ENCODE measurements at regions not wholly inside any gene's neighbourhood (a gene's known extent, or its start where the extent isn't known, plus 50 kb on each side); places are given as distances from the start of the nearest gene placed in this dataset.
"Not testable (repeated sequence)": the region's sequence is repeated elsewhere in the genome, so short reads cannot be mapped to it uniquely, and the experiment has no call there.

GRCh38 chr6:18536591-18537055, 149.5 kb downstream of the RNF144B start:
- H4K20me1 ChIP-seq (ENCODE audit: insufficient read depth): no peaks in the 10 kb centered on the region
- H3K27me3 ChIP-seq (ENCODE audit: insufficient read depth, low read depth): no peaks in the 10 kb centered on the region
- H3K4me3 ChIP-seq (IDR thresholded peaks at IDR 0.05; ENCODE audit: insufficient read depth, low read depth, low read length): no peak overlapping the region
- TF ChIP-seq CTCF (conservative IDR thresholded peaks at IDR 0.05; ENCODE audit: low read depth, low read length): no peak
- no peaks in the 10 kb centered on the region for H3K36me3 ChIP-seq (ENCODE audit: insufficient read depth)
- H3K79me2 ChIP-seq (ENCODE audit: insufficient read depth, low read depth): no peaks in the 10 kb centered on the region
- no peak overlapping the region for H3K4me2 ChIP-seq
- no peak overlapping the region for H3K9ac ChIP-seq
- H2AFZ ChIP-seq (ENCODE audit: low read depth): no peak overlapping the region
- no peak overlapping the region for H3K27ac ChIP-seq
- H3K4me1 ChIP-seq (ENCODE audit: low read depth, poor library complexity, severe bottlenecking): no peaks in the 10 kb centered on the region

- TF ChIP-seq CTCF (conservative IDR thresholded peaks at IDR 0.05; ENCODE audit: low read depth, low read length): no peak
- Histone ChIP-seq H3K36me3 (ENCODE audit: insufficient read depth) (no peaks in the 10 kb centered on the region), H4K20me1 (ENCODE audit: insufficient read depth) (no peaks in the 10 kb centered on the region), H3K27me3 (ENCODE audit: insufficient read depth, low read depth) (no peaks in the 10 kb centered on the region), H3K4me2 (no peak overlapping the region), H3K4me3 (IDR thresholded peaks at IDR 0.05; ENCODE audit: insufficient read depth, low read depth, low read length) (no peak overlapping the region), H2AFZ (ENCODE audit: low read depth) (no peak overlapping the region), H3K27ac (no peak overlapping the region), H3K4me1 (ENCODE audit: low read depth, poor library complexity, severe bottlenecking) (no peaks in the 10 kb centered on the region), H3K79me2 (ENCODE audit: insufficient read depth, low read depth) (no peaks in the 10 kb centered on the region), H3K9ac (no peak overlapping the region)
Observed at GRCh38 chr6:18538315-18538714, 151.2 kb downstream of the RNF144B start.

- no peak overlapping the region for H3K27ac ChIP-seq
- no peak for TF ChIP-seq CTCF (conservative IDR thresholded peaks at IDR 0.05; ENCODE audit: low read depth, low read length)
- H3K4me1 ChIP-seq (ENCODE audit: low read depth, poor library complexity, severe bottlenecking): no peaks in the 10 kb centered on the region
- H3K27me3 ChIP-seq (ENCODE audit: insufficient read depth, low read depth): no peaks in the 10 kb centered on the region
- H3K4me3 ChIP-seq (IDR thresholded peaks at IDR 0.05; ENCODE audit: insufficient read depth, low read depth, low read length): no peak overlapping the region
- no peak overlapping the region for H3K4me2 ChIP-seq
- H3K79me2 ChIP-seq (ENCODE audit: insufficient read depth, low read depth): no peaks in the 10 kb centered on the region
- no peak overlapping the region for H3K9ac ChIP-seq
- no peak overlapping the region for H2AFZ ChIP-seq (ENCODE audit: low read depth)
- no peaks in the 10 kb centered on the region for H3K36me3 ChIP-seq (ENCODE audit: insufficient read depth)
- no peaks in the 10 kb centered on the region for H4K20me1 ChIP-seq (ENCODE audit: insufficient read depth)
Observed at GRCh38 chr6:18543051-18543450, 155.9 kb downstream of the RNF144B start.

- H3K9ac ChIP-seq; H2AFZ ChIP-seq (ENCODE audit: low read depth); H3K4me1 ChIP-seq (ENCODE audit: low read depth, poor library complexity, severe bottlenecking); H3K36me3 ChIP-seq (ENCODE audit: insufficient read depth); H3K4me3 ChIP-seq (IDR thresholded peaks at IDR 0.05; ENCODE audit: insufficient read depth, low read depth, low read length); H4K20me1 ChIP-seq (ENCODE audit: insufficient read depth); H3K27ac ChIP-seq; H3K79me2 ChIP-seq (ENCODE audit: insufficient read depth, low read depth); H3K4me2 ChIP-seq; H3K27me3 ChIP-seq (ENCODE audit: insufficient read depth, low read depth): not testable (repeated sequence)
Observed at GRCh38 chr6:18545142-18545541, 158.0 kb downstream of the RNF144B start.

- Histone ChIP-seq H3K27me3 (ENCODE audit: insufficient read depth, low read depth) (no peaks in the 10 kb centered on the region), H3K27ac (no peak overlapping the region), H3K4me2 (no peak overlapping the region), H3K4me1 (ENCODE audit: low read depth, poor library complexity, severe bottlenecking) (no peaks in the 10 kb centered on the region), H2AFZ (ENCODE audit: low read depth) (no peak overlapping the region), H3K36me3 (ENCODE audit: insufficient read depth) (no peaks in the 10 kb centered on the region), H3K4me3 (IDR thresholded peaks at IDR 0.05; ENCODE audit: insufficient read depth, low read depth, low read length) (no peak overlapping the region), H4K20me1 (ENCODE audit: insufficient read depth) (no peaks in the 10 kb centered on the region), H3K79me2 (ENCODE audit: insufficient read depth, low read depth) (no peaks in the 10 kb centered on the region), H3K9ac (no peak overlapping the region)
- no peak for TF ChIP-seq CTCF (conservative IDR thresholded peaks at IDR 0.05; ENCODE audit: low read depth, low read length)
Observed at GRCh38 chr6:18545726-18546125, 158.6 kb downstream of the RNF144B start.
